GM13976 (cell line): ENCODE measurements at regions not wholly inside any gene's neighbourhood (a gene's known extent, or its start where the extent isn't known, plus 50 kb on each side); places are given as distances from the start of the nearest gene placed in this dataset.

Experiments used
- DNase-seq: peaks from one replicate; pipeline ENCODE4 v3.0.0; 2012; ENCODE audit warnings: low spot score
- CTCF ChIP-seq: IDR thresholded peaks from 2 replicates; pipeline ENCODE4 v1.5.1; 2012; ENCODE audit warnings: borderline replicate concordance, mild to moderate bottlenecking; ENCODE audit not compliant: insufficient read depth; ENCODE audit errors: extremely low read depth, missing control alignments, control extremely low read depth
- in situ Hi-C: fragments of 300-500 bp; cut with MboI; formaldehyde crosslinking; loops from one replicate; pipeline ENCODE4 v1.12.0; 2022; ENCODE audit warnings: low sequenced_read_pairs, mixed read lengths, inconsistent platforms; ENCODE audit not compliant: unreplicated experiment

GRCh38 chr11:97454988-97455387 lies 1065.2 kb downstream of the JRKL start:
- no peak for TF ChIP-seq CTCF
- no peak for DNase-seq
- in situ Hi-C loops, result no loop called here

GRCh38 chr11:97460091-97460490 lies 1070.3 kb downstream of the JRKL start:
- TF ChIP-seq CTCF, result no peak
- no peak for DNase-seq
- in situ Hi-C loops, result no loop called here

GRCh38 chr11:97461044-97461880 lies 1071.4 kb downstream of the JRKL start:
- no peak for TF ChIP-seq CTCF
- no peak for DNase-seq
- in situ Hi-C loops, result no loop called here

- in situ Hi-C loops, result no loop called here
- TF ChIP-seq CTCF, result no peak
- no peak for DNase-seq
Observed at GRCh38 chr11:97461934-97462333, 1072.1 kb downstream of the JRKL start.

- TF ChIP-seq CTCF, result no peak
- in situ Hi-C loops, result no loop called here
Observed at GRCh38 chr11:97463891-97464290, 1074.1 kb downstream of the JRKL start.

GRCh38 chr11:97471480-97471879 lies 1081.7 kb downstream of the JRKL start:
- no peak for TF ChIP-seq CTCF
- in situ Hi-C loops, result no loop called here
- no peak for DNase-seq

More at GRCh38 chr11:97463891-97464290, 1074.1 kb downstream of the JRKL start:
- DNase-seq, result no peak
